ENCODE measurements at regions not wholly inside any gene's neighbourhood (a gene's known extent, or its start where the extent isn't known, plus 50 kb on each side); places are given as distances from the start of the nearest gene placed in this dataset.

DNA sequence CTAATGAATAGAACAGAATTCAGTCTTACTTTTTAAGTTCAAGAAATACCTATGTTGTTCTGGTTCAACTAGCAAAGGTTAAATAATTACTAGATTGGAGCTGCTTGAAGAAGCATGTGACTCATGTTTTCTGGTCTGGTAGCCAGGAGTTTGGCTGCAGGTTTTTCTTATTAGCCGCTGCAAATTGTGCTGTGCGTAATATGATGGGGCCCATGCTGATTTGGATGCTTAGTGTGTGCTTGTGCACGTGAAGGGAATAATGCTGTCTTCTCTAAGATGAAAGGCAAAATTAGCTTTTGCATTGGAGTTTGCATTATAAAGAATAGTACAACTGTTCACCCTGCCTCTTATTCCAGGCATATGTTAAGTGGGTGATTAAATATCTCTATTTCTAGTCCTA lies 219.6 kb downstream of the SNCA start:
- TF ChIP-seq, protein P1, sequence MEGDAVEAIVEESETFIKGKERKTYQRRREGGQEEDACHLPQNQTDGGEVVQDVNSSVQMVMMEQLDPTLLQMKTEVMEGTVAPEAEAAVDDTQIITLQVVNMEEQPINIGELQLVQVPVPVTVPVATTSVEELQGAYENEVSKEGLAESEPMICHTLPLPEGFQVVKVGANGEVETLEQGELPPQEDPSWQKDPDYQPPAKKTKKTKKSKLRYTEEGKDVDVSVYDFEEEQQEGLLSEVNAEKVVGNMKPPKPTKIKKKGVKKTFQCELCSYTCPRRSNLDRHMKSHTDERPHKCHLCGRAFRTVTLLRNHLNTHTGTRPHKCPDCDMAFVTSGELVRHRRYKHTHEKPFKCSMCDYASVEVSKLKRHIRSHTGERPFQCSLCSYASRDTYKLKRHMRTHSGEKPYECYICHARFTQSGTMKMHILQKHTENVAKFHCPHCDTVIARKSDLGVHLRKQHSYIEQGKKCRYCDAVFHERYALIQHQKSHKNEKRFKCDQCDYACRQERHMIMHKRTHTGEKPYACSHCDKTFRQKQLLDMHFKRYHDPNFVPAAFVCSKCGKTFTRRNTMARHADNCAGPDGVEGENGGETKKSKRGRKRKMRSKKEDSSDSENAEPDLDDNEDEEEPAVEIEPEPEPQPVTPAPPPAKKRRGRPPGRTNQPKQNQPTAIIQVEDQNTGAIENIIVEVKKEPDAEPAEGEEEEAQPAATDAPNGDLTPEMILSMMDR (IDR thresholded peaks at IDR 0.05; ENCODE audit: low read length), result no peak
- TF ChIP-seq EZH2 (optimal IDR thresholded peaks at IDR 0.05; ENCODE audit: low read depth, low read length), result no peak

Data from MM.1S (cell line).